ENCODE measurements at regions not wholly inside any gene's neighbourhood (a gene's known extent, or its start where the extent isn't known, plus 50 kb on each side); places are given as distances from the start of the nearest gene placed in this dataset.

DNA sequence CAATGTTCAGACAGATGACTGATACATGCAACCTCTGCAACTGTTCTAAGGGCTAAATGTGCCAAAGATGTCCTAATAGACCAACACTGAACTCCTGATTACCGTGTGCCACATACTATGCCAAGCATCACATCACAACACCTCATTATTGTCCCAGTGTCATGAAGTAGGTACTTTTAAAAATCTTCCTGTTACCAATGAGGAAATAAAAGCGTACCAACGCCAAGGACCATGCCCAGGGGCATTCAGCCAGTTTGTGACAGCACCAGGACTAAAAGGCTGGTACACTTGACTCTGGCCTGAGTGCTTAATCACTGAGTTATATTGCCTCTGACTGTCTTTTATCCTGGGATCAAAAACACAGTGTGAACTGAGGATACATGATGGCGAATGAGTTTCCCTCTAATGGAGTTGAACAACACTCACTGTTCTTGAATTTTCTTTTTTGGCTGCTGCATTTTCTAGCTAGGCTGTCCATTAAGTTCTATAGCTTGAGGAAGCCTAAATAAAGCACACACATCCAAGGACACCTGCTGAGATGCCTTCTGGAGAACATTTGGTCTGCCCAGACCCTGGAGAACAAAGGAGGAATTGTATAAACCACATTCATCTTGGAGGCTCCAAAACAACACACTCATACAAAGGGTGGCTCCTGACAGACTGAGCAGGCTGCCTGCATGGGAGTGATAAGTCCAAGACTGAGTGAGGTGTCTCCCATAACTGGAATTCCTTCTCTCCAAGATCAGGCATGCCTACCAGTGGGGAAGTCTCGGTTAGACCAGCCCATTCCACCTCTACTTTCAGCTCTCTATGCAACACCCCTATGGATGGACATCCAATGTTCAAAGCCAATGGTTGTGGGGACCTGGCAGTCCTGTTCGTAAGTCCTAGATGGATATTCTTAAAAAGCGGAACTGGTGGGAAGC, 126.7 kb upstream of the PRICKLE2 start:
- no peak for DNase-seq

DNA sequence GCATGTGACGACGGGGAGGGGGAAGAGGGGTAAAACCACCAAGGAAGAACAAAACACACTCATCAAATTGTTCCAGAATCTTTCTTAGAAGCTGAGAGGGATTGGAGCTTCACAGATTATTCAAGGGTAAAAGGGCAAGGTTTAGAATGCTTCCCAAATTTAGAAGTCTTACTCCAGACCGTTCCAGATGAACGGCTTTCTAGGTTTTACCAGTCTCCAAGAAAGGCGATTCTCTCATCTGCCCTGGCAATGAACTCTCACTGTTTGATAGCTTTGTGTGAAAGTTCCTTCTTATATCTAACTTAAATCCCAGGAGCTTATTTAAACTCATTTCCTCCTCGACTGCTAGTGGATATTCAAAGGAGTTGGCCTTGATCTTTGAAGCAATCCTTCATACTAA, 124.3 kb upstream of the PRICKLE2 start:
- no peak for DNase-seq

DNA sequence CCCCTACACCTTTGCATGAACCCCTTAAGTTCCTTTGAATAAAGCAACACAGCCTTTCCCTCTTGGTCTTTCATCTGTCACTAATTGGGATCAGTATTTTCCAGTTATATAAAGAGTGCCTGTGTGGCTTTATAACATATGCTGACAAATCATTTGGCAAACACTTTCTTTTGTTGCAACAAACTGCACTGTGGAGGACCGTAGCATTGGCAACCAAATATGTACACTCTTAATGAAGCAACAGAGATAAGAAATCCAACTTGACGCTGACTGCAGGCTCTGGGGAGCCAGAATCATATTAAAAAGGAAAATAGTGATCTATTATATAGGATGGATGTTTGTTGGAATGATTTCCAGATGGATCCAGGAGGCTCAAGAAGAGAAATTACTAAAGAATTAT, 120.1 kb upstream of the PRICKLE2 start:
- DNase-seq = no peak

DNA sequence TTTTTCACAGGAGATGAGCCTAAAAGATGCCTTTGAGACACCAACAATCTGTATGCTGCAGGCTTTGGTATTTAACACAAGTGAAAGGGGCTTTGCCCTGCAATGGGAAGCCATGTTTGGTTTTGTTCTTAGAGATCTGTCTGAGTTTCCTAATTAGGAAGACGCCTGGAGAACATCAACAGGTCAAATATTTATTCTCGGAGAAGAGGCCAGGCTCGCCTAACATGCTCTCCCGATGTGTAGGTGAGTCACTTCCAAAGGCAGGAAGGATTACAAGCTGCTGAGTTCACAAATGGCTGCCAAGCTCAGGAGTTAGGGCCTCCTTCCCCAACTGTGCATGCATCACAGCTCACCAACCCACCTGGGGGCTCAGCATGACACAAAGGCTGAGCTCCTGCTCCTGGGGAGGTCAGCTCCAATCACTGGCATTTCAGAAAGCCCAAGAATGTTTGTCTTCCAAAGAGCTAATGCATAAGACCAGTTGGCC, 119.5 kb upstream of the PRICKLE2 start:
- no peak for DNase-seq

DNA sequence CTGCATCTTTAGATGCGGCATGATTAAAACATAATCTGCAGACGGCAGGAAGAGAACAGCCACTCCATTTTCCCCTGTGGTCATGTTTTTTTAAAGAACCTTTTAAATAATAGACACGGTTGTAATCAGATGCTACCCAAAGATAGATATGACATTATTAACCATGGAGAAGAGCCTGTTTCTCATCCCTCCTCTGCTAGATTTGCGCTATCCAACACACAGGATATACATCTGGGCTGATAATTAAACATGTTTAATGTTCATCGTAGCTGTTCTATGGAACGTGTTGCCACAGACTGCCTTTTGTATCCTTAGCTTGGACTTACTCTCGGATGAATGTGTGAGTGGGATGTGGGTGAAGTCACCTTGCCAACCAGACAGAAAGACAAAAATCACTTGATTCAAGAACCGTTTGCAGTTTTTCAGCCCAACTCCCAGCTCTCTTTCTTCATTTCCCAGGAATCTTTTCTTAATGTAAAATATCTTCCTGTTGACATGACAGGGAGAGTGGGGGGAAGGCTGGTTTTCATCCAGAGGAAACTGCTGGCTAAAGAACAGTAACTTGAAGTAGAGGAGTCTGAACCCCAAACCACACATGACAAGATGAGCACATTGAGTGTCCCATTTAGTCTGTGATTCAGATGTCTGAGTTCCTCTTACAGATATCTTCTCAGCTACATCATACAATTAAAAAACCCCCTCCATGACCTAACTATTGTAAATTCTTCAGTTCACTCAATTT, 118.6 kb upstream of the PRICKLE2 start:
- no peak for DNase-seq

- no peak for DNase-seq
Observed at GRCh38 chr3:64342940-64343688, 117.8 kb upstream of the PRICKLE2 start.

GRCh38 chr3:64341296-64341695, 116.0 kb upstream of the PRICKLE2 start:
- no peak for DNase-seq

GRCh38 chr3:64340641-64341101, 115.4 kb upstream of the PRICKLE2 start:
- DNase-seq = no peak

GRCh38 chr3:64336488-64336887, 111.2 kb upstream of the PRICKLE2 start:
- DNase-seq = no peak

DNA sequence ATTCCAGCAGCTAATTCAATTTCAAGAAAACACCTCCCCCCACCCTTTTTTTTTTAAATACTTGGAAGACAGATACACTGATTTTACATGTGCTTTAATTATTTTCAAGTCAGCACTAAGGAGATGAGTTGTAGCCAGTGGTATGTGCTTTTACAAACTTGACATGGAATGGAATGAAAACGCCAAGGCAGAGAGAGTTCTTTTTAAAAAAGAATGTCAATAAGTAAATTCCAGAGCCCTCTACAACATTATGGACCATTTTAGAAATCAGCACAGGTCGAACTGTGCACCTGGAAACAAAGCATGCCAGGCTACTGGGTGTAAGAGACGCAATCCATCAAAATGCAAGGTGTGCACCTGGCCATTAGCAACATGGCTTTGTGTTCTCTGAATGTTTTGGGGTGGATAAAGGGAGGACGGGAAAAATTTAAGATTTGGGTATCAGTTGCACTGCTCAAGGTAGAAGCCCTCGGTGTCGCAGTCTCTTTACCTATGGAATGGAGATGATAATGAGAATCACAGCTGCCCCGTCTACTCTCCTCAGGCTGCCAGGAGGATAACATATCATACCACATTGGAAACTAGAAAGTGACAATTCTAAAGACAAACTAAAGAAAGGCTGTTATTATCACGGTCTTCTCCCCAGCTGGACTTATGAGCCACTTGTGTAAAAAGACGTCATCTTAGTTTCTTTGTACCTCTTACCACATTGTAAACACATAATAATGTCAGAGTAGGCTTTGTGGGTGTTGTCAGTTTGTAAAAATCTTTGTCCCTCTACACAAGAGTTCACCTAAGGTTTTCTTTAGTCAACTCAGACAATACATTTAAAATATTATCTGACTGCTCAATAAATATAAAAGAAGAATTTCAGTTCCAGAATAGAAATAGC, 107.4 kb upstream of the PRICKLE2 start:
- no peak for DNase-seq

DNA sequence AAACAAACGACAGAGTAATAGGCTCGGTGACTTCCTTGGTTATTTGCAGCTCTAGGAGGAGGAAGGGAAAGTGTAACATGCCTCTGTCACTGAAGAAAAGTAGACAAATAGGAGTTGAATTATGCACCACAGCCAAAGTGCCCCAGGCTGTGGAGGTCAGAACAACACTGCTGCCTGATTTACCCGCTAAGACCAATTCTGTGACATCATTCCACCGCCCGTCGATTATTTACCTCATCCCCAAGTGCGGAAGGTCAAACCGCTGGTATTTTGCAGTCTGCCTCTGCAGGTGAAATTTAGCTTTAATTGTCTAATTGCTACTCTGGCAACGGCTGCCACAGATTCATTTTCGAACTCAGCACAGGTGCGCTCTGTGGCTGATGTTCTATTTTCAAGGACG, 106.3 kb upstream of the PRICKLE2 start:
- DNase-seq = no peak

DNA sequence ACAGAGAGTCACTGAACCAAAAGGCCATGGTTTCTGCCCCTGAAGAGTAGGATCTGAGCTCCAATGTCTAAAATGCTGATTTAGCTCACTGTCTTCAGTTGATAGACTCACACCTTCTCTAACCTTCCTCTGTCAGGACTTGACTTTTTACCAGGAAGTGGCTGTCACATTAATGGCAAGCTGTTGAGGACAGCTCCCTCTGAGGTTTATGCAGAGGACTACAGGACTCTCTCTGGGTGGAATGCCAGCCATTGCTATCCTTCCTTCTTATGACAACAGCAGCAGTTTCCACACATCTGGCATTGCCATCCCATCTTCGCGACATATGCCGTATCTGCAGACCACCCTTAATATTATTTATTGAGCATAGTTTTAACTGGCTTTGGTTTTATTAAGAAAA, 103.8 kb upstream of the PRICKLE2 start:
- DNase-seq = no peak

- no peak for DNase-seq
Observed at GRCh38 chr3:64327100-64327804, 102.0 kb upstream of the PRICKLE2 start.

DNA sequence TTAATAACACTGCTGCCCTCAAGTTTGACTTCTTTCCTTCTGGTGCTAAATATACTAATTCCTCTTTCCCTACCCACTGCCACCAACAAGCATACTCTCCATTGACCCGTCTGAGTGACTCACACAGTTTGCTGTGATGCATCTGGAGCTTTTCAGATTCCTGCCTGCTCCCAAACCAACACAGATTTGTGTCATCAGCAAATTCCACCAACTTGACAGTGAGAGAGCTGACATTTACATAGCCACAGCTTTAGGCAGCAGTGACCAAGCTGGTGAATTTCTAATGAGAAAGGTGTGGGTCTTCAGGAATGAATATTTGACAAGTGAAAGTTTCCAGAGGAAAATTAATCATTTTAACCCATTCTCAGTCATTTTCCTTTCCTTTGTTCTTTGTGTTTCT, 96.5 kb upstream of the PRICKLE2 start:
- no peak for DNase-seq

GRCh38 chr3:64319391-64319790, 94.1 kb upstream of the PRICKLE2 start:
- DNase-seq = no peak

- no peak for DNase-seq
Observed at GRCh38 chr3:64318668-64319271, 93.5 kb upstream of the PRICKLE2 start.

DNA sequence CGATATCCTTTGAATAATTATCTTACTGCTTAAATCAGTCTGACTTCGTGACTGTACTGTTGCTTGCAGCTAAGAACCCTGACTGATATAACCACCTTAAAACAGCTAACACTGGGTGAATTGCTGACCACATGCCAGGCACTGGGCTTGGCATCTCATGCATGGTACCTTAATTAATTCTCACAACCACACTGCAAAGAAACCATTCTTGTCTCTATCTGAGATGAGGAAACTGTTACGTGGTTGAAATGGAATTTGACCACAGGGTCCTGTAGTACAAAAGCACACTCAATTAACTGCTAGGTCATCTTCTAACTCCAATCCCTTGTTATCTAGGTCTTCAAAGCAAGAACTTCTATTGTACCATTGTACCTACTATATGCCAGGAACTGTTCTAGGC, 92.7 kb upstream of the PRICKLE2 start:
- DNase-seq = no peak

- no peak for DNase-seq
Observed at GRCh38 chr3:64316971-64317370, 91.7 kb upstream of the PRICKLE2 start.

GRCh38 chr3:64311424-64312061, 86.3 kb upstream of the PRICKLE2 start:
- no peak for DNase-seq

DNA sequence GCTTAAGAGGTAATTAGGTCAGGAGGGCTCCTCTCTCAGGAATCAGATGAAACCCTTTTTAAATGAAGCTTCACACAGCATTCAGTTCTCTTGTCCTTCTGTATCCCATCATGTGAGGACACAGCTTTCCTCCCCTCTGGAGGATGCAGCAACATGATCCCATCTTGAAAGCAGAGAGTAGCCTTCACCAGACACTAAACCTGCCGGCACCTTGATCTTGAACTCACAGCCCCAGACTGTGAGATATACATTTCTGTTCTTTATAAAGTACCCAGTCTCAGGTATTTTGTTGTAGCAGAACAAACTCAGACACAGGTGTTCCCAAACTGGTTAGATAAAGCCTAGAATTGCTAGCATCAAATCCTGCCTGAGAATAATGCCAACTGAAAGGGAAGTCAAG, 83.7 kb upstream of the PRICKLE2 start:
- DNase-seq = no peak
